GM19035 (cell line): ENCODE measurements at regions not wholly inside any gene's neighbourhood (a gene's known extent, or its start where the extent isn't known, plus 50 kb on each side); places are given as distances from the start of the nearest gene placed in this dataset.
"Not testable (repeated sequence)": the region's sequence is repeated elsewhere in the genome, so short reads cannot be mapped to it uniquely, and the experiment has no call there.

ENCODE experiments used
- ATAC-seq: cut with Tn5 transposase; IDR thresholded peaks from one replicate; pipeline ENCODE4 v1.9.1; 2021; ENCODE audit not compliant: unreplicated experiment

GRCh38 chr4:162945713-162946112, 221.0 kb downstream of the NAF1 start:
- no peak for ATAC-seq

GRCh38 chr4:162943263-162943662, 223.4 kb downstream of the NAF1 start:
- no peak for ATAC-seq

- no peak for ATAC-seq
Measured at GRCh38 chr4:162938738-162939485, 227.8 kb downstream of the NAF1 start.

GRCh38 chr4:162935214-162935613, 231.5 kb downstream of the NAF1 start:
- ATAC-seq, result no peak

- no peak for ATAC-seq
Measured at GRCh38 chr4:162931286-162931685, 235.4 kb downstream of the NAF1 start.

GRCh38 chr4:162921178-162921785, 245.4 kb downstream of the NAF1 start:
- no peak for ATAC-seq

- no peak for ATAC-seq
Measured at GRCh38 chr4:162920649-162921048, 246.0 kb downstream of the NAF1 start.

GRCh38 chr4:162912482-162912881, 254.2 kb downstream of the NAF1 start:
- no peak for ATAC-seq

- no peak for ATAC-seq
Measured at GRCh38 chr4:162911349-162911748, 255.3 kb downstream of the NAF1 start.

- ATAC-seq, result no peak
Measured at GRCh38 chr4:162909952-162910351, 256.7 kb downstream of the NAF1 start.

GRCh38 chr4:162894387-162894786, 272.3 kb downstream of the NAF1 start:
- no peak for ATAC-seq

- peak; percentile 100 for ATAC-seq
Measured at GRCh38 chr4:162891788-162892707, 274.6 kb downstream of the NAF1 start.

- ATAC-seq, result no peak
Measured at GRCh38 chr4:162878096-162878495, 288.6 kb downstream of the NAF1 start.

- no peak for ATAC-seq
Measured at GRCh38 chr4:162874748-162875147, 291.9 kb downstream of the NAF1 start.

GRCh38 chr4:162871990-162872389, 294.7 kb downstream of the NAF1 start:
- no peak for ATAC-seq

GRCh38 chr4:162869157-162869556, 297.5 kb downstream of the NAF1 start:
- no peak for ATAC-seq

- no peak for ATAC-seq
Measured at GRCh38 chr4:162866565-162866964, 300.1 kb downstream of the NAF1 start.

- no peak for ATAC-seq
Measured at GRCh38 chr4:162865102-162865501, 301.6 kb downstream of the NAF1 start.

GRCh38 chr4:162853788-162854187, 312.9 kb downstream of the NAF1 start:
- ATAC-seq, result no peak

GRCh38 chr4:162852642-162853041, 314.0 kb downstream of the NAF1 start:
- ATAC-seq, result no peak

- not testable (repeated sequence) for ATAC-seq
Measured at GRCh38 chr4:162851241-162851758, 315.4 kb downstream of the NAF1 start.
